Neural cell (in vitro differentiated cells): ENCODE measurements at regions not wholly inside any gene's neighbourhood (a gene's known extent, or its start where the extent isn't known, plus 50 kb on each side); places are given as distances from the start of the nearest gene placed in this dataset.

Experiments
- H2AFZ ChIP-seq: fragments of 200-600, 300-800 bp; sonication (generic), shearing (Covaris generic); 2 replicates; pipeline ENCODE4 v1.6.0; 2014; ENCODE audit warnings: low read depth, mild to moderate bottlenecking, antibody characterized with exemption, low read length, moderate library complexity
- H3F3A ChIP-seq: fragments of 200-600 bp; shearing (Covaris generic); 2 replicates; pipeline ENCODE4 v1.6.1; 2016; ENCODE audit warnings: mild to moderate bottlenecking, moderate library complexity, mixed read lengths, antibody characterized with exemption, low read length; ENCODE audit not compliant: insufficient read depth, poor library complexity, severe bottlenecking
- H3K27ac ChIP-seq: fragments of 200-600, 300-800 bp; sonication (generic), shearing (Covaris generic); 2 replicates; pipeline ENCODE4 v1.5.1; 2014; ENCODE audit warnings: mild to moderate bottlenecking, low read length, moderate library complexity
- H3K27me3 ChIP-seq: fragments of 300-800, 200-600 bp; sonication (generic), shearing (Covaris generic); 2 replicates; pipeline ENCODE4 v1.6.0; 2014; ENCODE audit warnings: mild to moderate bottlenecking, low read depth, low read length, moderate library complexity; ENCODE audit not compliant: insufficient read depth
- H3K36me3 ChIP-seq: fragments of 300-800, 200-600 bp; sonication (generic), shearing (Covaris generic); 2 replicates; pipeline ENCODE4 v1.5.1; 2014; ENCODE audit warnings: mild to moderate bottlenecking, antibody characterized with exemption, low read length, moderate library complexity; ENCODE audit not compliant: insufficient read depth
- H3K4me2 ChIP-seq: fragments of 300-800, 200-600 bp; sonication (generic), shearing (Covaris generic); 2 replicates; pipeline ENCODE4 v1.6.0; 2014; ENCODE audit warnings: mild to moderate bottlenecking, low read length
- H3K4me3 ChIP-seq: fragments of 300-800, 200-600 bp; sonication (generic), shearing (Covaris generic); 2 replicates; pipeline ENCODE4 v1.5.1; 2014; ENCODE audit warnings: mild to moderate bottlenecking, low read length, moderate library complexity
- H3K79me2 ChIP-seq: fragments of 200-600 bp; shearing (Covaris generic); replicated peaks from 2 replicates; pipeline ENCODE4 v1.6.0; 2014; ENCODE audit warnings: mild to moderate bottlenecking, low read length, moderate library complexity; ENCODE audit not compliant: insufficient read depth
- H3K9ac ChIP-seq: fragments of 300-800, 200-600 bp; sonication (generic), shearing (Covaris generic); 2 replicates; pipeline ENCODE4 v1.6.1; 2016; ENCODE audit warnings: mild to moderate bottlenecking, low read length, mixed read lengths
- H3K9me2 ChIP-seq: fragments of 200-600 bp; shearing (Covaris generic); 2 replicates; pipeline ENCODE4 v1.6.1; 2016; ENCODE audit warnings: mild to moderate bottlenecking, low read length, mixed read lengths; ENCODE audit not compliant: insufficient read depth
- H3K9me3 ChIP-seq: fragments of 200-600, 300-800 bp; sonication (generic), shearing (Covaris generic); 2 replicates; pipeline ENCODE4 v1.6.1; 2016; ENCODE audit warnings: mild to moderate bottlenecking, mixed run types, low read length, moderate library complexity, mixed read lengths
- H4K20me1 ChIP-seq: fragments of 200-600 bp; shearing (Covaris generic); 2 replicates; pipeline ENCODE4 v1.6.1; 2016; ENCODE audit warnings: mild to moderate bottlenecking, mixed run types; ENCODE audit not compliant: insufficient read depth
- CTCF ChIP-seq: fragments of 450-650 bp; IDR thresholded peaks from 2 replicates; pipeline ENCODE4 v1.5.1; 2014; ENCODE audit warnings: antibody characterized with exemption, mild to moderate bottlenecking, moderate library complexity; ENCODE audit not compliant: poor library complexity, severe bottlenecking
- EP300 ChIP-seq: fragments of 450-650 bp; conservative IDR thresholded peaks from 2 replicates; pipeline ENCODE4 v1.6.1; 2014; ENCODE audit warnings: antibody characterized with exemption, mild to moderate bottlenecking, moderate library complexity; ENCODE audit not compliant: poor library complexity, severe bottlenecking
- EZH2 ChIP-seq: fragments of 200-600, 300-800 bp; shearing (Covaris generic), sonication (generic); IDR thresholded peaks from 2 replicates; pipeline ENCODE4 v1.6.1; 2014; ENCODE audit warnings: antibody characterized with exemption, low read length, borderline replicate concordance, mild to moderate bottlenecking; ENCODE audit not compliant: insufficient read depth, poor library complexity, severe bottlenecking
- MXI1 ChIP-seq: fragments of 450-650 bp; conservative IDR thresholded peaks from 2 replicates; pipeline ENCODE4 v1.6.1; 2014; ENCODE audit warnings: antibody characterized with exemption, mild to moderate bottlenecking; ENCODE audit not compliant: poor library complexity, severe bottlenecking
- POLR2AphosphoS5 ChIP-seq: IDR thresholded peaks from 2 replicates; pipeline ENCODE4 v1.6.1; 2012
- RAD21 ChIP-seq: fragments of 450-650 bp; conservative IDR thresholded peaks from 2 replicates; pipeline ENCODE4 v1.6.1; 2014; ENCODE audit warnings: antibody characterized with exemption, mild to moderate bottlenecking, moderate library complexity
- SMC3 ChIP-seq: fragments of 450-650 bp; conservative IDR thresholded peaks from 2 replicates; pipeline ENCODE4 v1.6.1; 2014; ENCODE audit warnings: antibody characterized with exemption, mild to moderate bottlenecking, moderate library complexity; ENCODE audit not compliant: poor library complexity
- TAF1 ChIP-seq: IDR thresholded peaks from 2 replicates; pipeline ENCODE4 v1.6.1; 2012; ENCODE audit warnings: low read depth
- TF ChIP-seq, protein P1 (sequence below): IDR thresholded peaks from 2 replicates; pipeline ENCODE4 v1.6.1; 2012; ENCODE audit warnings: borderline replicate concordance

DNA sequence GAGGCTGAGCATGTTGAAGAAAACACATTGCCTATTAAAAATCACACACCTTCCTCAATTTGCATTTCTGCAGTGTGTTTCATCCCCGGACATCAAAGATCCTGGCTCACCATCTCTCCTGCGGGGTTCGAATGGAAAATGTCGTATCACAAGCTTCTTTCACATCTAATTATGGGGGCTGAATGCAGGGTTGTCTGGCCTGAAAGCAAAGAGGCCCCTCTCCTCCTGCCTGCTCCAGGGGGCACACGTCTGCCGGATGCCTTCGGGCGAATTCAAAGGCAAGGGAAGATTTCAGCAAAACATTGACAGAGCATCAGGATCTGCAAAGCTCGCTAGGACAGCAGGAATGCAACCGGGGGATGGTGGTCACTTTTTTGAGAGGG, 1447.7 kb downstream of the TBC1D22A start:
- Histone ChIP-seq H4K20me1 (no peaks in the 10 kb centered on the region), H3K79me2 (no peaks in the 10 kb centered on the region), H3K36me3 (no peaks in the 10 kb centered on the region), H2AFZ (no peak overlapping the region), H3K9me3 (no peaks in the 10 kb centered on the region), H3K4me2 (no peak overlapping the region), H3K27me3 (no peaks in the 10 kb centered on the region), H3K4me3 (no peak overlapping the region), H3K27ac (no peak overlapping the region), H3K9me2 (no peaks in the 10 kb centered on the region), H3K9ac (no peak overlapping the region), H3F3A (no peaks in the 10 kb centered on the region)
- TF ChIP-seq EP300 = no peak
- TF ChIP-seq, protein P1, sequence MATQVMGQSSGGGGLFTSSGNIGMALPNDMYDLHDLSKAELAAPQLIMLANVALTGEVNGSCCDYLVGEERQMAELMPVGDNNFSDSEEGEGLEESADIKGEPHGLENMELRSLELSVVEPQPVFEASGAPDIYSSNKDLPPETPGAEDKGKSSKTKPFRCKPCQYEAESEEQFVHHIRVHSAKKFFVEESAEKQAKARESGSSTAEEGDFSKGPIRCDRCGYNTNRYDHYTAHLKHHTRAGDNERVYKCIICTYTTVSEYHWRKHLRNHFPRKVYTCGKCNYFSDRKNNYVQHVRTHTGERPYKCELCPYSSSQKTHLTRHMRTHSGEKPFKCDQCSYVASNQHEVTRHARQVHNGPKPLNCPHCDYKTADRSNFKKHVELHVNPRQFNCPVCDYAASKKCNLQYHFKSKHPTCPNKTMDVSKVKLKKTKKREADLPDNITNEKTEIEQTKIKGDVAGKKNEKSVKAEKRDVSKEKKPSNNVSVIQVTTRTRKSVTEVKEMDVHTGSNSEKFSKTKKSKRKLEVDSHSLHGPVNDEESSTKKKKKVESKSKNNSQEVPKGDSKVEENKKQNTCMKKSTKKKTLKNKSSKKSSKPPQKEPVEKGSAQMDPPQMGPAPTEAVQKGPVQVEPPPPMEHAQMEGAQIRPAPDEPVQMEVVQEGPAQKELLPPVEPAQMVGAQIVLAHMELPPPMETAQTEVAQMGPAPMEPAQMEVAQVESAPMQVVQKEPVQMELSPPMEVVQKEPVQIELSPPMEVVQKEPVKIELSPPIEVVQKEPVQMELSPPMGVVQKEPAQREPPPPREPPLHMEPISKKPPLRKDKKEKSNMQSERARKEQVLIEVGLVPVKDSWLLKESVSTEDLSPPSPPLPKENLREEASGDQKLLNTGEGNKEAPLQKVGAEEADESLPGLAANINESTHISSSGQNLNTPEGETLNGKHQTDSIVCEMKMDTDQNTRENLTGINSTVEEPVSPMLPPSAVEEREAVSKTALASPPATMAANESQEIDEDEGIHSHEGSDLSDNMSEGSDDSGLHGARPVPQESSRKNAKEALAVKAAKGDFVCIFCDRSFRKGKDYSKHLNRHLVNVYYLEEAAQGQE = no peak
- TF ChIP-seq TAF1 = no peak
- no peak for TF ChIP-seq MXI1
- no peak for TF ChIP-seq CTCF
- no peak for TF ChIP-seq POLR2AphosphoS5
- no peak for TF ChIP-seq SMC3
- TF ChIP-seq RAD21 = no peak
- no peak for TF ChIP-seq EZH2

- TF ChIP-seq, protein P1 = no peak
- TF ChIP-seq CTCF (no peak), SMC3 (no peak), POLR2AphosphoS5 (no peak), TAF1 (no peak)
- Histone ChIP-seq H4K20me1 (no peaks in the 10 kb centered on the region), H3K27ac (no peak overlapping the region), H3K27me3 (no peaks in the 10 kb centered on the region), H3F3A (no peaks in the 10 kb centered on the region), H3K36me3 (no peaks in the 10 kb centered on the region), H3K4me3 (no peak overlapping the region), H3K9me3 (no peaks in the 10 kb centered on the region), H2AFZ (no peak overlapping the region), H3K9me2 (no peaks in the 10 kb centered on the region), H3K79me2 (no peaks in the 10 kb centered on the region), H3K9ac (no peak overlapping the region), H3K4me2 (no peak overlapping the region)
These were observed 1447.2 kb downstream of the TBC1D22A start for GRCh38 chr22:48209473-48210197.
